A673 (cell line): ENCODE measurements at regions not wholly inside any gene's neighbourhood (a gene's known extent, or its start where the extent isn't known, plus 50 kb on each side); places are given as distances from the start of the nearest gene placed in this dataset.

Source experiments
- BruUV-seq: library from RNA; stranded (reverse); fragments of 400-500 nt; replicated peaks from 2 replicates; lab custom pipeline; 2021; lab: Mats Ljungman, UMichigan
- CTCF ChIA-PET: fragments of 300-600 bp; sonication (Branson Sonifier 250); formaldehyde crosslinking; loops from one replicate; lab custom pipeline; 2022; ENCODE audit warnings: antibody characterized with exemption; lab: Charles Lee
- POLR2A ChIA-PET: fragments of 300-600 bp; sonication (Branson Sonifier 250); formaldehyde crosslinking; loops from one replicate; lab custom pipeline; 2022; ENCODE audit warnings: antibody characterized with exemption; ENCODE audit not compliant: low non-redundant PET; lab: Charles Lee
- DNase-seq: peaks from one replicate; pipeline ENCODE4 v3.0.0-alpha.2; 2015; ENCODE audit warnings: low spot score
- H3K27ac ChIP-seq: fragments of 200-600 bp; sonication (generic); 2 replicates; pipeline ENCODE4 v1.5.1; 2016; ENCODE audit warnings: mixed run types, low read depth, mild to moderate bottlenecking, mixed read lengths, antibody characterized with exemption, low read length; ENCODE audit not compliant: poor library complexity, severe bottlenecking
- H3K27me3 ChIP-seq: fragments of 200-600 bp; sonication (generic); replicated peaks from 2 replicates; pipeline ENCODE4 v1.6.1; 2017; ENCODE audit warnings: mixed run types, low read depth, mild to moderate bottlenecking, mixed read lengths, antibody characterized with exemption, low read length; ENCODE audit not compliant: insufficient read depth, poor library complexity
- H3K36me3 ChIP-seq: fragments of 200-600 bp; sonication (generic); 2 replicates; pipeline ENCODE4 v1.6.1; 2016; ENCODE audit warnings: mixed run types, mild to moderate bottlenecking, mixed read lengths, antibody characterized with exemption, low read length; ENCODE audit not compliant: insufficient read depth, poor library complexity, severe bottlenecking
- H3K4me1 ChIP-seq: fragments of 200-600 bp; sonication (generic); 2 replicates; pipeline ENCODE4 v1.6.1; 2017; ENCODE audit warnings: mixed run types, mild to moderate bottlenecking, mixed read lengths, antibody characterized with exemption, low read length; ENCODE audit not compliant: insufficient read depth, poor library complexity, severe bottlenecking
- H3K4me3 ChIP-seq: fragments of 200-600 bp; sonication (generic); 2 replicates; pipeline ENCODE4 v1.5.1; 2016; ENCODE audit warnings: low read depth, mixed run types, mild to moderate bottlenecking, mixed read lengths, low read length; ENCODE audit not compliant: poor library complexity, severe bottlenecking
- H3K9me3 ChIP-seq: fragments of 200-600 bp; sonication (generic); 2 replicates; pipeline ENCODE4 v1.6.1; 2016; ENCODE audit warnings: mixed run types, low read depth, mild to moderate bottlenecking, mixed read lengths, antibody characterized with exemption, low read length; ENCODE audit not compliant: poor library complexity, severe bottlenecking
- EZH2 ChIP-seq: fragments of 200-600 bp; sonication (generic); IDR thresholded peaks from 2 replicates; pipeline ENCODE4 v1.6.1; 2017; ENCODE audit warnings: borderline replicate concordance, low read depth, mild to moderate bottlenecking, mixed read lengths, antibody characterized with exemption, low read length; ENCODE audit not compliant: poor library complexity, severe bottlenecking
- intact Hi-C: fragments of 100-400 bp; cut with micrococcal nuclease; formaldehyde crosslinking; loops from one replicate; pipeline ENCODE4 v1.10.0; 2022; ENCODE audit not compliant: unreplicated experiment
- TF ChIP-seq, protein P1 (sequence below): fragments of 300-800, 200-600 bp; sonication (generic); conservative IDR thresholded peaks from 2 replicates; pipeline ENCODE4 v1.5.1; 2017; ENCODE audit warnings: low read depth, mild to moderate bottlenecking, antibody characterized with exemption, low read length, moderate library complexity, mixed read lengths

DNA sequence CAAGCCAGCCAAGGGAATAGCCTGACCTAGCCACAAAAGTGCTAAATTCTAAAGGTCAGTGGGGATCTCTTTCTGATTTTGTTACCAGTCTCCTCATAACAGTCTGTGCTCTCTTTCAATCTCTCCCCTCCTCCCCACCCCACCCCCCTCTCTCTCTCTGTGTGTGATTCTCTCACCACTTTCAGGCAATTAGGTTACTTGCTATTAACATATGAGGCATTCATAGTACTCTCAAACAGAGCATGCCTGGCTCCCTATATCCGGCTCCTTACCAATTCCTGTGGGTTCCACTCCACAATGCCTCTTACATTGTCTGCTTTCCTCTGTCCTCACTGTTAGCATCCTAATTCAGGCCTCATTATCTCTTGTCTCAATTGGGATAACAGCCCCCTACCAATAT lies 464.3 kb upstream of the DEPDC1 start:
- no peak for DNase-seq
- no peaks in the 10 kb centered on the region for H3K4me1 ChIP-seq
- no peak for TF ChIP-seq EZH2
- TF ChIP-seq, protein P1, sequence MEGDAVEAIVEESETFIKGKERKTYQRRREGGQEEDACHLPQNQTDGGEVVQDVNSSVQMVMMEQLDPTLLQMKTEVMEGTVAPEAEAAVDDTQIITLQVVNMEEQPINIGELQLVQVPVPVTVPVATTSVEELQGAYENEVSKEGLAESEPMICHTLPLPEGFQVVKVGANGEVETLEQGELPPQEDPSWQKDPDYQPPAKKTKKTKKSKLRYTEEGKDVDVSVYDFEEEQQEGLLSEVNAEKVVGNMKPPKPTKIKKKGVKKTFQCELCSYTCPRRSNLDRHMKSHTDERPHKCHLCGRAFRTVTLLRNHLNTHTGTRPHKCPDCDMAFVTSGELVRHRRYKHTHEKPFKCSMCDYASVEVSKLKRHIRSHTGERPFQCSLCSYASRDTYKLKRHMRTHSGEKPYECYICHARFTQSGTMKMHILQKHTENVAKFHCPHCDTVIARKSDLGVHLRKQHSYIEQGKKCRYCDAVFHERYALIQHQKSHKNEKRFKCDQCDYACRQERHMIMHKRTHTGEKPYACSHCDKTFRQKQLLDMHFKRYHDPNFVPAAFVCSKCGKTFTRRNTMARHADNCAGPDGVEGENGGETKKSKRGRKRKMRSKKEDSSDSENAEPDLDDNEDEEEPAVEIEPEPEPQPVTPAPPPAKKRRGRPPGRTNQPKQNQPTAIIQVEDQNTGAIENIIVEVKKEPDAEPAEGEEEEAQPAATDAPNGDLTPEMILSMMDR: no peak
- no peak overlapping the region for H3K27ac ChIP-seq
- H3K4me3 ChIP-seq: no peak overlapping the region
- H3K36me3 ChIP-seq: no peaks in the 10 kb centered on the region
- CTCF ChIA-PET: no interaction called here
- BruUV-seq: no TSS peak
- H3K27me3 ChIP-seq: no peaks in the 10 kb centered on the region
- H3K9me3 ChIP-seq: no peaks in the 10 kb centered on the region
- intact Hi-C loops: no loop called here
- POLR2A ChIA-PET: no interaction called here

DNA sequence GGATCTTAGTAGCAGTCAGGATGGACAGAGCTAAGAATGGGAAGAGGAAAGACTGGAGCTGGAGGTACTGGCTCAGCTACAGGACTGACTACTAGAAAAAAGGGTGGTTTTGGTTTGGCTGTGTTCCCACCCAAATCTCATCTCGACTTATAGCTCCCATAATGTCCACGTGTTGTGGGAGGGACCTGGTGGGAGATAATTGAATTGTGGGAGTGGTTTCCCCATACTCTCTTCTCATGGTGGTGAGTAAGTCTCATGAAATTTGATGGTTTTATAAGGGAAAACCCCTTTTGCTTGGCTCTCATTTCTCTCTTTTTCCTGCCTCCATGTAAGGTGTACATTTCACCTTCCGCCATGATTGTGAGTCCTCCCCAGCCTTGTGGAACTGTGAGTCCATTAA lies 466.5 kb upstream of the DEPDC1 start:
- DNase-seq: no peak
- ChIA-PET POLR2A (no interaction called here), CTCF (no interaction called here)
- Histone ChIP-seq H3K4me1 (no peaks in the 10 kb centered on the region), H3K27me3 (no peaks in the 10 kb centered on the region), H3K36me3 (no peaks in the 10 kb centered on the region), H3K9me3 (no peaks in the 10 kb centered on the region), H3K27ac (no peak overlapping the region), H3K4me3 (no peak overlapping the region)
- BruUV-seq: no TSS peak
- intact Hi-C loops: no loop called here
- TF ChIP-seq, protein P1: no peak
- no peak for TF ChIP-seq EZH2

DNA sequence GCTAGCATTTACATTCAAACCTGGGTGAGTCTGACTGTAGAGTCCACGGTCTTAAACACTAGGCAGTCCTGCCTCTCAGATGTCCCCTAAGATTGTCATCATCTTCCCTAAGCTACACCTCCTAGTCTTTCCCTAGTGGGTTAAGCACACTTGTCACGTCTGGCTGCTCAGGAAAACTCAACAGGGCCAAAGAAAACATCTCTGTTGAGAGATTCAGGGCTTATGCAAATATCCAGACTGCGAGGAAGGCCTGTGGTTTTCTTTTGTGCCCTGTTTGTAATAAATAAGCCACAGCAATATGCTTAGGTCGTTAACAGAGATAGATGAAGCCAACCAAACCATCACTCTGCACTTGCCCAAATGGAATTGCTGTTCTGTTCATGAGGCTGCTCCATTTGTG lies 472.6 kb upstream of the DEPDC1 start:
- no peaks in the 10 kb centered on the region for H3K36me3 ChIP-seq
- no peaks in the 10 kb centered on the region for H3K9me3 ChIP-seq
- POLR2A ChIA-PET: no interaction called here
- no peak overlapping the region for H3K27ac ChIP-seq
- no peak for DNase-seq
- H3K4me3 ChIP-seq: no peak overlapping the region
- no TSS peak for BruUV-seq
- H3K27me3 ChIP-seq: no peaks in the 10 kb centered on the region
- H3K4me1 ChIP-seq: no peaks in the 10 kb centered on the region
- CTCF ChIA-PET: no interaction called here
- intact Hi-C loops: no loop called here
- no peak for TF ChIP-seq EZH2
- TF ChIP-seq, protein P1: no peak
